ENCODE measurements at regions not wholly inside any gene's neighbourhood (a gene's known extent, or its start where the extent isn't known, plus 50 kb on each side); places are given as distances from the start of the nearest gene placed in this dataset.

GRCh38 chr6:139643986-139644385 lies 269.5 kb upstream of the CITED2 start:
- DNase-seq, result no peak

GRCh38 chr6:139642346-139642745 lies 267.9 kb upstream of the CITED2 start:
- no peak for DNase-seq

DNA sequence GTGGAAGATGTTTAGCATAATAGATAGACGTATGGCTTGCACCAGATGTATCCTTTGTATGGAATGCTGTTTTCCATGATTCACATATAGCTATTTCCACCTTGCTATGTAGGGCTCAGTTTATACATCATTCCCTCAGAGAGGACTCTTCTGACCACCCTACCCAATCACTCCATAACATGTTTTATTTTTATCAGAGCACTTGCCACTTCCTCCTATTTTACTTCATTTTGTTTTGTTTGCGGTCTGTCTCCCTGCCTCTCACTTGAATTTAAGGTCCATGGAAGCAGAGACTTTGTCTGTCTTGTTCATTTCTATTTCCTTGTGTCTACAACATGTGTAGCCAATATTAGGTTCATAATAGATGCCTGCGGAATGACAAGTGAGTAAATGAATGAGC lies 266.9 kb upstream of the CITED2 start:
- no peak for DNase-seq

DNA sequence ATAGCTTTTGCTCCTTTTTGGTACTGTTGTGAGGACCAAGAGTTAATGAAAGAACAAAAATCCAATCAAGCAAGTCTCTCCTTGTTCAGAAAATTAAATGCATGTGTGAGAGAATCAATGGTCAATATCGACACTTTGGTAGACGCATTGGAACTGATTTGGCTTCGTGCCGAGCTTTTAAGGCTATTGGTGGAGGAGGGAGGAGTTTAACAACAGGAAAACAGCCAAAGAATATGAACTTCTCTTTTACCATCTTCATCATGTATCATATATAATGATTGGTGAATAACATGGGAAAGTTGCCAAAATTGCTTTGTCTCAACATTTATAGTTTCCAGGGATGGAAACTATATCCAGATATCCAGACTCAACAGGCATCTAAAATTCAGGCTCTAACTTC lies 266.5 kb upstream of the CITED2 start:
- DNase-seq, result no peak

GRCh38 chr6:139640448-139640847 lies 266.0 kb upstream of the CITED2 start:
- DNase-seq, result no peak

- DNase-seq, result no peak
These were observed 265.1 kb upstream of the CITED2 start for GRCh38 chr6:139639507-139639906.

DNA sequence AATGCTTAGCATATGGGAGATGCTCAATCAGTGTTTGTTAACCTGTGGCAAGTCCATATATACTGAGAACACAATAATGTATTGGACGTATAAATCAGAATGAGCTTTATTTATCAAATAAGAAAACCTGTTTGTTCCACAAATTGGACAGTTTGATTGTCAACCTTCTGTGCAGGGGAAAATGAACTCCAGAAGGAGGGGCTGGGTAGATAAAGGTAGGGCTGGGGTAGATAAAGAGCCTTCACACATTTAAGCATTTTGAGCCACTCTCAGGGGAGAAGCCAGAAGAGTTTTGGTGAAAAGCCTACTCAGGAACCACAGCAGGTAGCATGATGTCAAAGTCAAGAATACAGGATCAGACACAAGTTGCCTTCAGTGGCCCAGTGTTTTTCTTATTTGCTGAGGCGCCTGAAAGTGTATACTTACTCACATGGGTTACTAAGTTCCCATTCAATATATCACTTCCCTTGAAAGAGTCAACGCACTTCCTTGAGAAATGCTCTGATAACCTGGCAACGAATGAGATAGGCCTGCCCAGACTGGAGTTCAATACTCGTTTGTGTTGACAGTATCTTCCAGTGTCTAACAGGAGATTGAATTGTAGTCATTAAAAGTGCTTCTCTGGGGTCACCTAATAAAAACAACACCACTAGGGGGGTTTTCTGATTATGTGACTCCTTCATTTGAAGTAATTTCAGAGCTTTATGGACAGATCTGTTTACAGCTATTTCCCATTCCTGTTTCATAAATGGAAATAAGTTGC lies 263.9 kb upstream of the CITED2 start:
- DNase-seq, result no peak

- DNase-seq, result no peak
These were observed 263.3 kb upstream of the CITED2 start for GRCh38 chr6:139637766-139638165.

GRCh38 chr6:139636391-139636790 lies 261.9 kb upstream of the CITED2 start:
- DNase-seq, result no peak

DNA sequence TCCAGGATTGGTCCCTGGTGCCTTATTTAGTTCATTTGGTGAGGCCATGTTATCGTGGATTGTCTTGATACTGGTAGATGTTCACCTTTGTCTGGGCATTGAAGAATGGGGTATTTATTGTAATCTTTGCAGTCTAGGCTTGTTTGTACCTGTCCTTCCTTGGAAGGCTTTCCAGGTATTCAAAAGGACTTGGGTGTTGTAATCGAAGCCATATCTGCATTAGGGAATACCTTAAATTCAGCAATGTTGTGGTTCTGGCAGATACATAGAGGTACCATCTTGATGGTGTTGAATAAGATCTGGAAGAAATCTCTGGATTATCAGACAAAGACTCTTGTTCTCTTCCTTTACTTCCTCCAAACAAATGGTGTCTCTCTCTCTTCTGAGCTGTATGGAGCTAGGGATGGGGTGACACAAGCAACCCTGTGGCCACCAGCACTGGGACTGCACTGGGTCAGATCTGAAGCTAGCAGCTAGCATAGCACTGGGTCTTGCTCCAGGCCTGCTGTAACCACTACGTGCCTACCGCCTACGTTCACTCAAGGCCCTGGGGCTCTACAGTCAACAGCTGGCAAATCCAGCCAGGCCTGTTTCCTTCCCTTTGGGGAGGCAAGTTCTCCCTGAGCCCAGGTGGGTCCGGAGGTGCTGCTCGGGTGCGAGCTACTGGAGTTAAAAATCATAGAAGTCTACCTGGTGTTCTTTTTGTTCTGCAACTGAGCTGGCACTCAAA lies 261.1 kb upstream of the CITED2 start:
- no peak for DNase-seq

- DNase-seq, result no peak
These were observed 258.4 kb upstream of the CITED2 start for GRCh38 chr6:139632840-139633239.

- peak; percentile 52 to 56 for DNase-seq
These were observed 253.8 kb upstream of the CITED2 start for GRCh38 chr6:139628270-139628669.

- no peak for DNase-seq
These were observed 252.6 kb upstream of the CITED2 start for GRCh38 chr6:139627091-139627490.

DNA sequence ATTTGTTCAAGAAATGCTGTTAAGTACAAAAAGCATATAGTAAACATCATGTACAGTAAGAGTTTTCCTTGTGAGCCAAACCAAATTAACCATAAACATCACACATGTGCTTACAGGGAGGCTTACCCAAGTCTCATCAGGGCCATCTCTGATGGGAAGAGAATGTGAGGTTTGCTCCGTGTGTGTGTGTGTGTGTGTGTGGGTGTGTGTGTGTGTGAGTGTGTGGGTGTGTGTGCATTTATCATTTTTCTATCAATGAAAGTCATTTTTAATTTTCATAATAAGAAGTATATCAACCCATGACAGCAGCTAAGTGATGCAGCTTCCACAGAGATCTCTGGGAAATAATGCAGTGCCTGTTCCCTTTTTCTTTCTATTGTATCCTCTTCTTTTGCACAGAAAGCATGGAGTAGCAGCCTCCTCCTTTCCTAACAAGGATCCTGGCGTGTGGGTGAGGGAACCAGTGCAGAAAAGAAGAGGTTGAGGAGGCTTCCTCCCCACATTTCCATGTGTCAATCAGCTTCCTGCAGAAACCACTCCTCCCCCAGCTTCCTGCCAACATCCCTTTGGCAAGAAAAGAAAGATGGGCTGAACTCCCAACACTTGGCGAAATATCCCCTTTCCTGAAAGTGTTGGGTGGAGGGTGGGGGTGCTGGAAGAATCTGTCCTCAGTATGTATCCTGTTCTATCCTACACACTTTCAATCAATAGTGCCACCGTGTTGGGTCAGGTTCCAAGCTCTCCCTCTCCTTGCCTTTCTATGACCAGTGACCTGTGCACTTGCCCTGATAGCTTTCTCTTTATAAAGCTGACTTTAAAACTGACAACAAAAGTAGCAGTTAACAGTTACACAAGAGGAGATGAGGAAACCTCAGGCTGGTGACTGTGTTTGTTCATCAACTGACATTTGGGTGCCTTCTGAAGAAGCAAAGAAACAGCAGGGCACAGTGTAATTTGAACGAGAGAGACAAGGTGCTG lies 251.8 kb upstream of the CITED2 start:
- DNase-seq, result no peak

DNA sequence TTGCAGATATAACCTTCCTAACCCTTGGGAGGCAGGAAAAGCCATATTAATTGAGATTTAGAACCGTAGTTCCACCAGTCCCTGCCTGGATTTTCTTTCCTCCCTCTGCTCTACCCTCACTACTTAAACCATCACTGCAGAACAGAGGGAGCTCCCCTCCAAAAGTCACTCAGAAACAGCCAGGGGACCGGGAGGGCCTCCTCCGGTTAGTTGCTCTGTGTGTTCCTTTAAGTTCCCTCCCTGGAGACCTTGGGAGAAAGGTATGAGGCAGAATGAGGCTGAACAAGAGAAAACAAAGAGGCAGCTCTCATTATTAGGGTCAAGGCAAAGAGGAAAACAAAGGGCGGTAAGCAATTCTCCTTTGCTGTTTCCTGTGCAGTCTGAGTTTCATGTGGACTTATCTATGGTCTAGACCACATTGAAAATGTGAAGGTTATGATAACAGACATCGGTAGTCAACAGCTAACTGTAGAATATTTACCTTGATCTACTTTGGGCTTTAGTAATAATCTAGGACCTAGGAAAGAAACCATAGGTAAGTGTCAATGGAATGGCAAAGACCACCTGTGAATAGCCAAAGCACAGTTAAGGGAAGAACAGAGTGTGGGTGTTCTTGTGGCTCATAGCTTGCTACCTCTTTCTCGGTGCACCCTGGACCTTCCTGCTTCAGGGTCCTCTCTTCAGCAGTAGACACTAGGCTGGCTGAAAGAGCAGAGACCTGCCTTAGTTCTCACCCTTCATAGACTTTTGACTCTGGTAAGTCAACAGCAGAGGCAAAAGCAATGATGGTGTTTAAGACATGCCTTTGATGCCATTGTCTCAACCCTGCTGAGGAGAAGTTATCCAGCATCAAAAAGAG lies 250.9 kb upstream of the CITED2 start:
- DNase-seq, result no peak

GRCh38 chr6:139623372-139623771 lies 248.9 kb upstream of the CITED2 start:
- no peak for DNase-seq

DNA sequence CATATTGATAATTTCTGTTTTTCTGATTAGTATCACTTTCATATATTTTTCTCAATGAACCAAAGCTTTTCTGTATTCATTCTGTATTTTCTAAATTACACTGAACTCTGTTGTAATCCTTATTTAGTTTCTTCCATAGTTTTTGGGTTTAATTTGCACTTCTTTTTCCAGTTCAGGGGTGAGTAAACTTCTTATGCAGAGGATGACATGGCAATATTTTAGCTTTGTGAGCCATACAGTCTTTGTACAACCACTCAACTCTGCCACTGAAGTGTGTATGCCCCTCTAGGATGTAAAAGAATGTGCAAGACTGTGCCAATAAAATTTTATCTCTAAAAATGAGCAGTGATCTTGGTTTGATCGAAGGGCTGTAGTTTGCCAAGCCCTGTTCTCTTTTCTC lies 239.0 kb upstream of the CITED2 start:
- DNase-seq, result no peak

GRCh38 chr6:139612135-139612465 lies 237.7 kb upstream of the CITED2 start:
- no peak for DNase-seq

- DNase-seq, result no peak
These were observed 237.1 kb upstream of the CITED2 start for GRCh38 chr6:139611327-139612134.

DNA sequence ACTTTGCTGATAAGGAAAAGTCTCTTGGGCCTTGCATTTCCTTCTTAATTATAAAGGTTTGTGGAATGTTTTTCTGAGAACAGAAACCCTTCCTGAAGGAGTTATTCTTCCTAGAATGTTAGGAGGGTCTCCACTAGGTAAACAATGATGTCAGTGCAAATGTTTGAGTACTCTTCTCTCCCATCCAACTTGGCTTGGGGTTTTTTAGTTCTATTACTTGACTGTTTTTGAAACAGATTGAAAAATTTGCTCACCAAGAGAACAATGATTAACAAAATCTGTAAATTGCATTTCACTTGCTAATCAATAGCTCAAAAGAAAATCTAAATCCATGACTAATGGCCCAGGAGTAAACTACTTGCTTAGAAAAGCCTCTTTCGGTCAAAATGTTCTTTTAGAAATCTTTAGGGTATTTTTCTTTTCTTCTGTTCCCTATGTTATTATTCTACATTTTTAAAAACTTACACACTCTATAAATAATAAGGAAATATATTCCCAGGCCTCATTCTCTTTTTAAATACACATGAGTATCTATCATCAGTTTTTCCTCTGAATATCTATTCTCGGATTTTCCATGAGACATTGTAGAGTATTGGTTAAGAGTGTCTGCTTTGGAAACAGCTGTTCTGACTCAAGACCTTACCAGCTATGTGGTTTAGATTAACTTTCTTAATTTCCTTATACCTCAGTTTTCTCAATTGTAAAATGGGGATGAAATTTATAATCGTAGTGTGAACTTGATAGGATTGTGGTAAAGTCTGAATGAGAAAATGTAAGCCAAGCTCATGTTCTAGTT lies 234.2 kb upstream of the CITED2 start:
- no peak for DNase-seq
